GM12874 (cell line): ENCODE measurements at regions not wholly inside any gene's neighbourhood (a gene's known extent, or its start where the extent isn't known, plus 50 kb on each side); places are given as distances from the start of the nearest gene placed in this dataset.

Experiments used
- TF ChIP-seq, protein P1 (sequence below): IDR thresholded peaks from 2 replicates; pipeline ENCODE4 v1.5.1; 2011; ENCODE audit warnings: low read depth, mild to moderate bottlenecking, control low read depth, low read length, moderate library complexity; ENCODE audit not compliant: insufficient read depth

DNA sequence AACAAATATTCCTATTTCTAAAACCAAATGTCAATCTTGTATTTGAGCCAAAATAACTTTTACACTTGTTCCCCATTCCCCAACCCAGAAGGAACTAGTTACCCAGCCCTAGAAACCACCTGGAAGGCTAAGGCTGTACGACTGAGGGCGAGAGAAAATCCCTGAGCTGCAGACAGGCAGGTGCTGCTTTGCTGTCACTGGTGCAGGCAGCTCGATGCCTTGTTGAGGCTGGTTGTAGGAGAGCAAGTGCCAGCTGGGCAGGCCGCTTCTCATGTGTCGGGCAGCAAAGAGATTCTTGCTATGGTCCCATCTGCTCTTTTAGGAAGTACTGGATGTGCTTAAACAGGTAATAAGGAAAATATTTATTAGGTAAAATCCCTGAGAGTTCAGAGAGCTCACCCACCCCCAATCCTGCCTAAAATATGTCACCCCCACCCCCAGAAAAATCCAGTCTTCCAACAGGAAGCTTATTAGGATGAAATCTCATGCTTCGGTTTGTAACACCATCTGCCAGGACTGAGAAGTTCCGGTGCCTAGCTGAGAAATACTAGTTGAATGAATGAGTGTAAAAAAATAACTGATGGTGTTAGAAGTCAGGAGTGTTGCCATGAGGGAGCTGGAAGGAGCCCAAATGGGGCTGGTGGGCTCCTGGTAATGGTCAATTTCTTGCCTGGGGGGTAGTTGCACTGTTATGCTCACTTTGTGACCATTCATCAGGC, 91.1 kb upstream of the DMRT1 start:
- TF ChIP-seq, protein P1, sequence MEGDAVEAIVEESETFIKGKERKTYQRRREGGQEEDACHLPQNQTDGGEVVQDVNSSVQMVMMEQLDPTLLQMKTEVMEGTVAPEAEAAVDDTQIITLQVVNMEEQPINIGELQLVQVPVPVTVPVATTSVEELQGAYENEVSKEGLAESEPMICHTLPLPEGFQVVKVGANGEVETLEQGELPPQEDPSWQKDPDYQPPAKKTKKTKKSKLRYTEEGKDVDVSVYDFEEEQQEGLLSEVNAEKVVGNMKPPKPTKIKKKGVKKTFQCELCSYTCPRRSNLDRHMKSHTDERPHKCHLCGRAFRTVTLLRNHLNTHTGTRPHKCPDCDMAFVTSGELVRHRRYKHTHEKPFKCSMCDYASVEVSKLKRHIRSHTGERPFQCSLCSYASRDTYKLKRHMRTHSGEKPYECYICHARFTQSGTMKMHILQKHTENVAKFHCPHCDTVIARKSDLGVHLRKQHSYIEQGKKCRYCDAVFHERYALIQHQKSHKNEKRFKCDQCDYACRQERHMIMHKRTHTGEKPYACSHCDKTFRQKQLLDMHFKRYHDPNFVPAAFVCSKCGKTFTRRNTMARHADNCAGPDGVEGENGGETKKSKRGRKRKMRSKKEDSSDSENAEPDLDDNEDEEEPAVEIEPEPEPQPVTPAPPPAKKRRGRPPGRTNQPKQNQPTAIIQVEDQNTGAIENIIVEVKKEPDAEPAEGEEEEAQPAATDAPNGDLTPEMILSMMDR = no peak

DNA sequence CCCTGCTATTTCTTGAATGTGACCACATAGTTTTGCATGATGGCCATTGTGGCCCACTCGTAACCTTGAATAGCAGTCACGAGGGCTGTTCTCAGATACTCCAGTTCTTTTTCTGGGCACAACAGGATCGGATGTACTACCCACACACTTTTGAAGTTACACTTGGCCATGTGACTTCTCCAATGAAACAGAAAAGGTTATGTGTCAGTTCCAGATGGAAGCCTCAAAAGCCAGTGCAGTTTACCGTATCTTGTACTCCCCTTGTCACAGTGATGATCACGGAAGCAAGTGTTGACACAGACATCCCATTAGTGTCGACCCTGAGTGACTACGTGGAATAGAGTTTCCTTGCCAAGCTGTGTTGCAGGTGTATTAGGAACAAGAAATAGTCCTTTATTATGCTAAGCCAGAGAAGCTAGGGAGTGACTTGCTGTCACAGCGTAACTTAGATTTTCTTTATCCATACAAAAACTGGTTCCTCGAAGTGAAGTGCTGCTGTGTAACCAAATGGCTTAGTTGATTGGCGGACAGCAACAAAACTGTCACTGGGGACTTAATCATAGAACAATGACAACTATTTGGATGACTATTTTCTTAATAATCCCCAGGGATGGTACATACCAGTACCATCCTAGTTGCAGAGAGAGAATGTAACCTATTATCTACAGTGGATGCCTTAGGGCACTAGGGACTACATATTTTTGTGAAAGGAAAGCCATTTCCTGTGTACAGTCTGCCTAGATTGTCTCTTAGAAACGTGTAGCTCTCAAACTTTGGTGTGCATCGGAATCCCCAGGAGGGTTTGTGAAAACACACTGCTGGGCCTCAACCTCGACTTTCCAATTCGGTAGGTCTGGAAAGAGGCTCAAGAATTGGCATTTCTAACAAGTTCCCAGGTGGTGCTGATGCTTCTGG, 90.1 kb upstream of the DMRT1 start:
- TF ChIP-seq, protein P1 = no peak

DNA sequence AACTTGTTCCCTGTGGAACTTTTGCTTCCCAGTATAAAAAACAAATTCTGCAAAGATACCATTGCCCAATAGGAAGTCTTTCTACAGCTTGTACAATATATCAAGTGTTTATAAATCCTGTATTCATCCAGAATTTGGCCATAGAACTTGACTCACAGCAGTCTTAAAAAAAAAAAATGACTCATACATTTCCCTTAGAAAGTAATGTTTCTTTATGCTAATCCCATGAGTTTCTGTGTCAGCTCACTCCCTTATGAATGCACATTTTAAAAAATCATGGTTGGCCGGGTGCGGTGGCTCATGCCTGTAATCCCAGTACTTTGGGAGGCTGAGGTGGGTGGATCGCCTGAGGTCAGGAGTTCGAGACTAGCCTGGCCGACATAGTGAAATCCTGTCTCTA, 89.3 kb upstream of the DMRT1 start:
- TF ChIP-seq, protein P1 = no peak

DNA sequence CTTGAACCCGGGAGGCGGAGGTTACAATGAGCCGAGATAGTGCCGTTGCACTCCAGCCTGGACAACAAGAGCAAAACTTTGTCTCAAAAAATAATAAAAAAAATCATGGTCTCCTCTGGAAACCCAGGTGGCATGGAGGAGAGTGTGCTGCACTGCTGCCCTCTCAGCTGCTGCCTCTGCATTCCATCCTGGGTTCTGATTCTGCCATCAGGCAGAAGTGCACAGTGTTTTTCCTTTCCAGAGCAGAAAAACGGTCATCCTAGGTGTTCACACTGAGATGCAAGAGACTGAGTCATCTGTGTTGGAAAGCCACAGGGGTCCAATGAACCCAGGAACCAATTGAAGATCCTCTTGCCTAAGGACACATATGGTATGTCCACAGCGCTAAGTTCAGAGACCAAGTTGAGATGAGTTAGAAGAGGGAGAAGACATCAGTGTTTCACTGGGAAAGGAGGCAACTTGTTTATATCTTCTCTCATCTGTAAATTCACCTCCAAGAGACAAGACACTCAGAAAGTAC, 88.8 kb upstream of the DMRT1 start:
- TF ChIP-seq, protein P1 = no peak

DNA sequence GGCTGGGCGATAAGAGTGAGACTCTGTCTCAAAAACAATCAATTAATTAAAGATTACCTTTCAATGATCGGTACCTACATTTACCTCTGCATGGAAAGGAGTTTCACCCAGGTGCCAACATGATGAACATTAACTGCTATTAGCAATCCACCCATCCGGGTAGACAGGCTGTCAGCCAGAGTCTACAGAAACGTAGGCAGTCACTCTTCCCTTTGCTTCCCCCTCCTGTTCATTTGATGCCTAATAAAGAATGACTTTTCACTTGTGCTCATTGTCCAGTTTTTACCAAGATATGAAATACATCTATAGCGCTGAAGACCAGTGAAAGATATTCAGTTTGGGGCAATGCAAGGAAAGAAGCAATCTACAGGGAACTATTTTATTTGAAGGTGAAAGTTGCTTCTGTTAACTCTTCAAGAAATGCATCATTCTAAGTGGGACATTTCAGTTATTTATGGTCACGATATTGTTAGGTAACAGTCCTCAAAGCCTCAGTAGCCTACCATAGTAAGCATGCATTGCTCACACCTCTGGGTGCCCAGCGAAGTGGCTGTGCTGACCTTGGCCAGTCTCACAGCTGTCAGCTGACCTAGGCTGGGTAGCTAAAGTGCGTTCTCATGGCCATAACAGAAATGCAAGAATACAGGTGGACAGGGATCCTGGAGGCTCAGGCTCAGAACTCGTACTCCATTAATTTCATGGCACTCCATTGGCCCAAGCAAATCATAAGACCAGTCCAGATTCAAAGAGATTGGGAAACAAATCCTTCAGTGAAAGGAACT, 87.2 kb upstream of the DMRT1 start:
- TF ChIP-seq, protein P1 = no peak

DNA sequence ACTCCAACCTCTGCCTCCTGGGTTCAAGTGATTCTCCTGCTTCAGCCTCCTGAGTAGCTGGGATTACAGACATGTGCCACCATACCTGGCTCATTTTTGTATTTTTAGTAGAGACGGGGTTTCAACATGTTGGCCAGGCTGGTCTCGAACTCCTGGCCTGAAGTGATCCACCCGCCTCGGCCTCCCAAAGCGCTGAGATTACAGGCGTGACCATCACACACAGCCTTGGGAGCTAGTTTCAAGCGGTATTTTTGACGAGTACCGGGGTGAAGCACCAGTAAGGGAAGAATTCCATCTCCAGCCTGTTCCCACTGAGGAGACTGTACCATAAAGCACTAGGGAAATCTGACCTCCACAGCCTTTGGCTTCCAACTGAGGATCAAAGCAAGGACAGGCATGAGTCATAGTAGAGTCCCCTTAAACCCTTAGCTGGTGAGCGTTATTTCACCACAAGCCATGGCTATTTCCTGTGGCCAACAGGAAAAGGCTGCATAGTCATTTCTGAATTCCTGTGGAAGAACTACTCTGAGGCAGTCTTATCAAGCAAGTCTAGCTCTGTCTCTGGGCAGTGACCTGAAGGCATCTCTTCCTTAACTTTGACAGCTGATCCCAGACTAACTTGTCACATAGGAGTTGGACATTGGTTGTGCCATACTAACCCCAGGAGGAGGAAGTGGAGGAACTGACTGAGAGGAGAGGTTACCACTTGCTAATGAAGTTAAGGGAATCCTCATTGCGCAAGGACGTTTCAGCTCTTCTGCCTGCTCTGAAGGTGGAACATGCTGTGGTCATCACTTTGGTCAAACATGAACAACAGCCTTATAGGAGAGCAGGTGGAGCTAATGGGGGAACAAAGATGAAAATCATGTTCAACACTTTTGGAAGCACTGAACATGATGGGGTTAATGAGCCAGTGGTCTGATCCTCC, 85.8 kb upstream of the DMRT1 start:
- TF ChIP-seq, protein P1 = no peak
